ENCODE measurements at regions not wholly inside any gene's neighbourhood (a gene's known extent, or its start where the extent isn't known, plus 50 kb on each side); places are given as distances from the start of the nearest gene placed in this dataset.

GRCh38 chr13:94933936-94934335 is 221.6 kb upstream of the SOX21 start:
- TF ChIP-seq CTCF (IDR thresholded peaks at IDR 0.05) = no peak
- no peak for DNase-seq (ENCODE audit: low spot score)
- no peak for ATAC-seq (ENCODE audit: low FRiP score)

GRCh38 chr13:94933230-94933751 is 220.9 kb upstream of the SOX21 start:
- no peak for DNase-seq (ENCODE audit: low spot score)
- TF ChIP-seq CTCF (IDR thresholded peaks at IDR 0.05) = no peak
- ATAC-seq (ENCODE audit: low FRiP score) = no peak

GRCh38 chr13:94928127-94928775 is 215.9 kb upstream of the SOX21 start:
- ATAC-seq (ENCODE audit: low FRiP score) (no peak), DNase-seq (ENCODE audit: low spot score) (no peak)
- TF ChIP-seq CTCF (IDR thresholded peaks at IDR 0.05) = no peak

- ATAC-seq (ENCODE audit: low FRiP score) = no peak
- no peak for TF ChIP-seq CTCF (IDR thresholded peaks at IDR 0.05)
- no peak for DNase-seq (ENCODE audit: low spot score)
These were observed 212.9 kb upstream of the SOX21 start for GRCh38 chr13:94925263-94925662.

GRCh38 chr13:94921181-94921580 is 208.8 kb upstream of the SOX21 start:
- no peak for ATAC-seq (ENCODE audit: low FRiP score)
- no peak for DNase-seq (ENCODE audit: low spot score)
- no peak for TF ChIP-seq CTCF (IDR thresholded peaks at IDR 0.05)

- TF ChIP-seq CTCF (IDR thresholded peaks at IDR 0.05) = no peak
- no peak for ATAC-seq (ENCODE audit: low FRiP score)
- no peak for DNase-seq (ENCODE audit: low spot score)
These were observed 208.2 kb upstream of the SOX21 start for GRCh38 chr13:94920578-94920977.

- DNase-seq (ENCODE audit: low spot score) = no peak
- ATAC-seq (ENCODE audit: low FRiP score) = no peak
- no peak for TF ChIP-seq CTCF (IDR thresholded peaks at IDR 0.05)
These were observed 205.5 kb upstream of the SOX21 start for GRCh38 chr13:94917824-94918223.
